ENCODE measurements at regions not wholly inside any gene's neighbourhood (a gene's known extent, or its start where the extent isn't known, plus 50 kb on each side); places are given as distances from the start of the nearest gene placed in this dataset.
"Not testable (repeated sequence)": the region's sequence is repeated elsewhere in the genome, so short reads cannot be mapped to it uniquely, and the experiment has no call there.

GRCh38 chr1:29590583-29591565, 354.6 kb downstream of the PTPRU start:
- no peak overlapping the region for H3K27ac ChIP-seq
- H3K27me3 ChIP-seq, result no peaks in the 10 kb centered on the region
- no peak for DNase-seq
- no peak overlapping the region for H3K4me3 ChIP-seq
- H3K9me3 ChIP-seq, result no peaks in the 10 kb centered on the region
- 71 to 78% methylated on average over 10 of the region's 10 CpGs for whole genome bisulfite sequencing, 2 donors
- no peak for TF ChIP-seq POLR2AphosphoS5 (IDR thresholded peaks at IDR 0.05)
- TF ChIP-seq CTCF (IDR thresholded peaks at IDR 0.05), result no peak
- TF ChIP-seq POLR2A (IDR thresholded peaks at IDR 0.05), result no peak
- no peak for TF ChIP-seq EP300 (IDR thresholded peaks at IDR 0.05)
- H3K4me1 ChIP-seq, result no peaks in the 10 kb centered on the region
- no peaks in the 10 kb centered on the region for H3K36me3 ChIP-seq
- no peak for ATAC-seq (ENCODE audit: low FRiP score in 2 of 2)

- DNase-seq; ATAC-seq (ENCODE audit: low FRiP score in 2 of 2); H3K27me3 ChIP-seq; H3K36me3 ChIP-seq; H3K4me3 ChIP-seq; H3K4me1 ChIP-seq; H3K27ac ChIP-seq; H3K9me3 ChIP-seq: not testable (repeated sequence)
- 78 to 89% methylated on average over 3 of the region's 3 CpGs for WGBS, 2 donors
Observed at GRCh38 chr1:29589716-29590115, 353.4 kb downstream of the PTPRU start.

- 73 to 81% methylated on average over 3 of the region's 4 CpGs for WGBS, 2 donors
- no peak for TF ChIP-seq POLR2AphosphoS5 (IDR thresholded peaks at IDR 0.05)
- no peak for TF ChIP-seq POLR2A (IDR thresholded peaks at IDR 0.05)
- ATAC-seq (ENCODE audit: low FRiP score in 2 of 2), result no peak
Observed at GRCh38 chr1:29586991-29587745, 350.8 kb downstream of the PTPRU start.

GRCh38 chr1:29586215-29586614, 349.9 kb downstream of the PTPRU start:
- DNase-seq, result no peak
- no peaks in the 10 kb centered on the region for H3K4me1 ChIP-seq
- TF ChIP-seq EP300 (IDR thresholded peaks at IDR 0.05), result no peak
- no peak for TF ChIP-seq CTCF (IDR thresholded peaks at IDR 0.05)
- no peak for TF ChIP-seq POLR2A (IDR thresholded peaks at IDR 0.05)
- no peak for TF ChIP-seq POLR2AphosphoS5 (IDR thresholded peaks at IDR 0.05)
- H3K27ac ChIP-seq, result no peak overlapping the region
- ATAC-seq (ENCODE audit: low FRiP score in 2 of 2), result no peak
- no peaks in the 10 kb centered on the region for H3K36me3 ChIP-seq
- no peaks in the 10 kb centered on the region for H3K9me3 ChIP-seq
- H3K4me3 ChIP-seq, result no peak overlapping the region
- no peaks in the 10 kb centered on the region for H3K27me3 ChIP-seq
- WGBS, 2 donors, result 85 to 92% methylated on average over 4 to 5 of the region's 5 CpGs

More at GRCh38 chr1:29586991-29587745, 350.8 kb downstream of the PTPRU start:
- Histone ChIP-seq H3K36me3 (no peaks in the 10 kb centered on the region), H3K4me1 (no peaks in the 10 kb centered on the region), H3K9me3 (no peaks in the 10 kb centered on the region), H3K4me3 (no peak overlapping the region), H3K27ac (no peak overlapping the region), H3K27me3 (no peaks in the 10 kb centered on the region)
- no peak for DNase-seq

DNA sequence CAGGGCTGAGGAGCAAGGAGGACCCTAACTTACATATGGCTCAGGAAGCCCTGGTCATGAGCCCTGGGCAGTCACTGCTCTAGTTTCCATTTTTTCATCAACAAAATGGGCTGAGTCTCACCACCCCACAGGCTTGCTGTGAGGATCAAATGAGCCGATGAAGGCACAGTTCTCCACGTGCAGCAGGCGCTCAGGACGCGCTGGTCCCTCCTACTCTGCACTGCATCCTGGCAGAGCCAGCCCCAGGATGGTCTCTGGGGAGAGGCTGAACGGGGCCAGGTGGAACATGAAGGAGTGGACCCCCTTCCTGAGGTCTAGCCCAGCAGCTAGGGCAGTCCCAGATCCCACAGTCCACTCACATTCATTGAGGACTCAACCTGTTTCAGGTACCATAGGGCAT, 349.3 kb downstream of the PTPRU start:
- no peaks in the 10 kb centered on the region for H3K27me3 ChIP-seq
- 60 to 88% methylated on average over 1 to 6 of the region's 6 CpGs for WGBS, 2 donors

More for the DNA sequence above, 349.3 kb downstream of the PTPRU start:
- H3K4me1 ChIP-seq, result no peaks in the 10 kb centered on the region
- DNase-seq (no peak), ATAC-seq (ENCODE audit: low FRiP score in 2 of 2) (no peak)
- TF ChIP-seq EP300 (IDR thresholded peaks at IDR 0.05), result no peak
- TF ChIP-seq POLR2A (IDR thresholded peaks at IDR 0.05), result no peak
- TF ChIP-seq CTCF (IDR thresholded peaks at IDR 0.05), result no peak
- no peak for TF ChIP-seq POLR2AphosphoS5 (IDR thresholded peaks at IDR 0.05)
- no peak overlapping the region for H3K27ac ChIP-seq
- H3K36me3 ChIP-seq, result no peaks in the 10 kb centered on the region
- no peak overlapping the region for H3K4me3 ChIP-seq
- H3K9me3 ChIP-seq, result no peaks in the 10 kb centered on the region

All from upper lobe of left lung (tissue), 6 donors.